Neuronal stem cell (in vitro differentiated cells): ENCODE measurements at regions not wholly inside any gene's neighbourhood (a gene's known extent, or its start where the extent isn't known, plus 50 kb on each side); places are given as distances from the start of the nearest gene placed in this dataset.

Experiments
- DNase-seq: peaks from one replicate; pipeline ENCODE4 v3.0.0-alpha.2; 2013; ENCODE audit warnings: low spot score
- H2AFZ ChIP-seq: one replicate; pipeline ENCODE4 v1.6.1; 2013; ENCODE audit warnings: mild to moderate bottlenecking, low read length, inconsistent platforms
- H2AK5ac ChIP-seq: 2 replicates; pipeline ENCODE4 v1.6.1; 2013; ENCODE audit warnings: low read depth, mild to moderate bottlenecking, inconsistent platforms, low read length, moderate library complexity, mixed read lengths
- H2BK120ac ChIP-seq: 2 replicates; pipeline ENCODE4 v1.6.1; 2013; ENCODE audit warnings: low read depth, mild to moderate bottlenecking, inconsistent platforms, low read length, moderate library complexity, mixed read lengths
- H2BK12ac ChIP-seq: one replicate; pipeline ENCODE4 v1.6.1; 2013; ENCODE audit warnings: low read length, inconsistent platforms
- H2BK15ac ChIP-seq: 2 replicates; pipeline ENCODE4 v1.6.1; 2013; ENCODE audit warnings: mild to moderate bottlenecking, low read length, inconsistent platforms, mixed read lengths
- H2BK5ac ChIP-seq: one replicate; pipeline ENCODE4 v1.6.1; 2013; ENCODE audit warnings: inconsistent platforms, mild to moderate bottlenecking, low read length, moderate library complexity
- H3K14ac ChIP-seq: one replicate; pipeline ENCODE4 v1.6.1; 2013; ENCODE audit warnings: low read length, inconsistent platforms
- H3K18ac ChIP-seq: 2 replicates; pipeline ENCODE4 v1.6.1; 2013; ENCODE audit warnings: low read length, inconsistent platforms
- H3K23ac ChIP-seq: 2 replicates; pipeline ENCODE4 v1.6.1; 2013; ENCODE audit warnings: low read depth, mild to moderate bottlenecking, mixed read lengths, low read length, inconsistent platforms; ENCODE audit not compliant: poor library complexity
- H3K27ac ChIP-seq: replicated peaks from 3 replicates; pipeline ENCODE4 v1.5.1; 2013; ENCODE audit warnings: low read length, inconsistent platforms
- H3K27me3 ChIP-seq, 3 experiments: 2 replicates each; pipeline ENCODE4 v1.6.1; 2013; ENCODE audit warnings: low read length in 3 of 3, mild to moderate bottlenecking in 2 of 3, inconsistent platforms in 1 of 3, low read depth in 1 of 3, mixed read lengths in 1 of 3, moderate library complexity in 1 of 3; ENCODE audit not compliant: control insufficient read depth in 3 of 3, insufficient read depth in 3 of 3
- H3K36me3 ChIP-seq, 2 donors: replicated peaks in 1 of 2; 2 replicates each; pipeline ENCODE4 v1.6.1; 2013; ENCODE audit warnings: low read length in 2 of 2; ENCODE audit not compliant: control insufficient read depth in 2 of 2, insufficient read depth in 2 of 2
- H3K4ac ChIP-seq: 2 replicates; pipeline ENCODE4 v1.6.1; 2013; ENCODE audit warnings: inconsistent platforms, mild to moderate bottlenecking, low read length, moderate library complexity
- H3K4me1 ChIP-seq, 2 donors: 1 replicate in 1 of 2; 2 replicates in 1 of 2; pipeline ENCODE4 v1.6.1; 2013; ENCODE audit warnings: low read length in 2 of 2, low read depth in 1 of 2; ENCODE audit not compliant: control insufficient read depth in 2 of 2, insufficient read depth in 1 of 2
- H3K4me2 ChIP-seq: one replicate; pipeline ENCODE4 v1.6.1; 2013; ENCODE audit warnings: mild to moderate bottlenecking, low read length, inconsistent platforms; ENCODE audit not compliant: insufficient read depth, poor library complexity, severe bottlenecking
- H3K4me3 ChIP-seq, 2 donors: 2 replicates each; pipeline ENCODE4 v1.5.1; 2013; ENCODE audit warnings: low read length in 2 of 2, mild to moderate bottlenecking in 2 of 2, inconsistent platforms in 1 of 2, moderate library complexity in 1 of 2
- H3K79me1 ChIP-seq: one replicate; pipeline ENCODE4 v1.6.1; 2013; ENCODE audit warnings: low read depth, mild to moderate bottlenecking, inconsistent platforms, low read length, moderate library complexity
- H3K9ac ChIP-seq: one replicate; pipeline ENCODE4 v1.6.1; 2013; ENCODE audit warnings: mild to moderate bottlenecking, low read depth, low read length, inconsistent platforms; ENCODE audit not compliant: poor library complexity
- H3K9me3 ChIP-seq, 2 donors: replicated peaks in 1 of 2; 2 replicates each; pipeline versions ENCODE3 to v1.6.1; 2013; ENCODE audit warnings: low read length in 2 of 2, mild to moderate bottlenecking in 2 of 2, inconsistent platforms in 1 of 2, low read depth in 1 of 2, mixed read lengths in 1 of 2, moderate library complexity in 1 of 2; ENCODE audit not compliant: control insufficient read depth in 2 of 2, insufficient read depth in 1 of 2
- H4K8ac ChIP-seq: one replicate; pipeline ENCODE4 v1.6.1; 2013; ENCODE audit warnings: low read depth, mild to moderate bottlenecking, inconsistent platforms, low read length, moderate library complexity
- H4K91ac ChIP-seq: one replicate; pipeline ENCODE4 v1.6.1; 2013; ENCODE audit warnings: low read length, low read depth, mild to moderate bottlenecking, inconsistent platforms; ENCODE audit not compliant: poor library complexity
- WGBS, 2 donors: extraction: QIAGEN DNeasy Blood & Tissue Kit; methylation state at CpG; one replicate each; pipeline ENCODE4 v1.1.7; 2013; ENCODE audit warnings: missing lambda C conversion rate in 2 of 2, mixed read lengths in 1 of 2; ENCODE audit not compliant: insufficient read length in 2 of 2, insufficient replicate concordance in 1 of 2; ENCODE audit errors: extremely low coverage in 2 of 2; 5-methylcytosine and 5-hydroxymethylcytosine counted together

DNA sequence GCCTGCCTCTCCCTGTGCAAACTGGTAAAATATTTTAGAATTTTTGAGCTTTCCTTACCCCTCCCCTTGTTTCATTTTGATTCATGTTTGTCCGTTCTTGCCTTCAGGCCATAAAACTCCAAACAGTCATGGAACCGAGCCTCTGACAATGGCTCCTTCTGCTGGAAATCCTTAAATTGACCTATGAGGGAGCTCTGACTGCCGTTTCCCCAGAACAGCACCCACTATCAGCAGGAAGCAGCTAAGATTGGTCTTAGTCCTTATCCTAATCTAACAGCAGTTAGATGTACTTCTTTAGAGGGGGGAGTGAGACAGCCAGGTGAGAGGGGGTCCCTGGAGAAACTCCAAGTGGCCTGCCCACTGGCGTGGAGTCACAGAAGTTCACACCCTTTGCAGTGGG is 106.7 kb downstream of the FAM174A start:
- no peaks in the 10 kb centered on the region for H3K36me3 ChIP-seq
- H2BK120ac ChIP-seq, result no peak overlapping the region
- H3K27me3 ChIP-seq, result no peaks in the 10 kb centered on the region
- peaks cover 6 to 16% of the 10 kb centered on the region in 2 donors for H3K4me1 ChIP-seq
- H3K9ac ChIP-seq, result no peak overlapping the region
- H3K14ac ChIP-seq, result no peak overlapping the region
- no peak overlapping the region for H2AFZ ChIP-seq
- H3K4ac ChIP-seq, result no peak overlapping the region
- H3K79me1 ChIP-seq, result no peaks in the 10 kb centered on the region
- H2BK12ac ChIP-seq, result no peak overlapping the region
- no peak overlapping the region for H2BK5ac ChIP-seq
- H3K4me3 ChIP-seq, result no peak overlapping the region
- H3K18ac ChIP-seq, result no peak overlapping the region
- H4K8ac ChIP-seq, result no peak overlapping the region
- no peak overlapping the region for H3K23ac ChIP-seq
- no CpG with 5 or more reads among the region's 4 CpGs for WGBS, 2 donors
- H2AK5ac ChIP-seq, result no peak overlapping the region
- H3K4me2 ChIP-seq, result no peak overlapping the region
- H4K91ac ChIP-seq, result no peak overlapping the region
- no peak for DNase-seq
- H2BK15ac ChIP-seq, result no peak overlapping the region
- no peak overlapping the region for H3K27ac ChIP-seq
- peaks cover 0 to 2% of the 10 kb centered on the region in 2 donors for H3K9me3 ChIP-seq

DNA sequence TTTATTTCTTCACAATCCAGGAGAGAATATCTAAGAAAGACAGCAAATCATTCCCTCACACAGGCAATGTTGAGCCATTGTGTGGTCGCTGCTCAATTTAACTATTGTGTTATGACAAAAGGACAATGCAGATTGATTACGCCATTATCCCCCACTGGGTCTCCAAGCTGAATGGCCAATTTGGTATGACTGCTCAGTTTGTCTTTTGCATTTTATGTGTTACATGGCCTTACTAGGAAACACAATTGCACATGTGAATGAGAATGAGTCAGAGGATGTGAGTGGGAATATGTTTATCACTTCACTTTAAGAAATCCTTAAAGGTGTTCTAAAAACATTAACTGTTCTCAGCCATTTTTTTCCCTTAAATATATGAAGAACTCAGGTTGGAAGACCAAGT is 108.3 kb downstream of the FAM174A start:
- no peak overlapping the region for H2BK120ac ChIP-seq
- no peak for DNase-seq
- H3K4ac ChIP-seq, result no peak overlapping the region
- peak overlapping the region; percentile 12 for H2AFZ ChIP-seq
- no peaks in the 10 kb centered on the region for H3K27me3 ChIP-seq
- no peaks in the 10 kb centered on the region for H3K79me1 ChIP-seq
- no peak overlapping the region for H4K91ac ChIP-seq
- H3K4me2 ChIP-seq, result no peak overlapping the region
- no peak overlapping the region for H3K23ac ChIP-seq
- no peak overlapping the region for H2BK12ac ChIP-seq
- no peak overlapping the region for H3K27ac ChIP-seq
- H3K4me3 ChIP-seq, result no peak overlapping the region
- H3K4me1 ChIP-seq, result peaks cover 9 to 10% of the 10 kb centered on the region in 2 donors
- no peak overlapping the region for H3K14ac ChIP-seq
- H2BK5ac ChIP-seq, result no peak overlapping the region
- no peaks in the 10 kb centered on the region for H3K36me3 ChIP-seq
- peaks cover 0 to 2% of the 10 kb centered on the region in 2 donors for H3K9me3 ChIP-seq
- H3K9ac ChIP-seq, result no peak overlapping the region
- WGBS, 2 donors, result no CpG with 5 or more reads among the region's 2 CpGs
- H4K8ac ChIP-seq, result no peak overlapping the region
- H2AK5ac ChIP-seq, result no peak overlapping the region
- no peak overlapping the region for H2BK15ac ChIP-seq
- no peak overlapping the region for H3K18ac ChIP-seq

DNA sequence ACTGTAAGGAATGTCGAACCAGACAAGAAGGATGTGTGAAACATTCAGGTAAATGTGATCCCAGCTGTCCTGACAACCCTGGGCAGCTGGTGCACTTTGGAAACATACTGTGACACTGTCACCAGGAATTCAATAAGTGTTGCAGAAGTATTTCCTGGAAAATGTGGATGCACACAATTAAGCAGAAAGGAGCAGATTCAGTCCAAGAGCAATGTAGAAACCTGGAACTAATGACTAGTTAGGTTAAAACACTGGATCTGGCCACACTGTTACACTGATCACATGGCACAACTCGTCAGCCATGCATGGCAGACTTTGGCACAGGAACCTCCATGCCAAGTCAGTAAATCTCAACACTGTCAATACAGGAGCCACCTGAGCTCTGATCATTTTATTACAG is 109.0 kb downstream of the FAM174A start:
- H3K18ac ChIP-seq, result no peak overlapping the region
- no peak overlapping the region for H3K23ac ChIP-seq
- no peak overlapping the region for H2AFZ ChIP-seq
- H2AK5ac ChIP-seq, result no peak overlapping the region
- no peak overlapping the region for H3K4ac ChIP-seq
- H3K4me1 ChIP-seq, result peaks cover 9 to 10% of the 10 kb centered on the region in 2 donors
- no peaks in the 10 kb centered on the region for H3K79me1 ChIP-seq
- H4K91ac ChIP-seq, result no peak overlapping the region
- H2BK12ac ChIP-seq, result no peak overlapping the region
- H3K4me3 ChIP-seq, result no peak overlapping the region
- no peaks in the 10 kb centered on the region for H3K27me3 ChIP-seq
- H3K4me2 ChIP-seq, result no peak overlapping the region
- H3K36me3 ChIP-seq, result no peaks in the 10 kb centered on the region
- WGBS, 2 donors, result no CpG with 5 or more reads among the region's 2 CpGs
- H2BK15ac ChIP-seq, result no peak overlapping the region
- H3K9ac ChIP-seq, result no peak overlapping the region
- no peak overlapping the region for H3K27ac ChIP-seq
- no peak for DNase-seq
- H3K14ac ChIP-seq, result no peak overlapping the region
- no peak overlapping the region for H2BK5ac ChIP-seq
- H3K9me3 ChIP-seq, result peaks cover 0 to 2% of the 10 kb centered on the region in 2 donors
- no peak overlapping the region for H4K8ac ChIP-seq
- no peak overlapping the region for H2BK120ac ChIP-seq

DNA sequence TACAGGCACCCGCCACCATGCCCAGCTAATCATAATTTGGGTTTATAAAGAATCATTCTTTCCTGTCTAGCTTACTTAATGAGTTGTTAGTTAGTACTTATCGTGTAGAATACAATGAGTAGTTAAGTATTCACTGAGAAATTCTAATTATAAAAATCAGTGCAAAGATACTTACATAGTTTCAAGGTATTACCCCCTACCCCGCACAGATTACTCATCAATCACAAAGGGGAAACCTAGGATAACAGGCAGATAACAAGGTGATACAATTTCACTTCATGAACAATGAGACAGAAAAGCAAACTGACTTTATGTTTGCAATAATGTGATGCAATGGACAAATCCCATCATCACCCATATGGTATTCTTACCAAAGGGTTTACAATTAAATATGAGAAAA is 109.6 kb downstream of the FAM174A start:
- H4K8ac ChIP-seq, result no peak overlapping the region
- H3K79me1 ChIP-seq, result no peaks in the 10 kb centered on the region
- no peak for DNase-seq
- no peak overlapping the region for H3K9ac ChIP-seq
- H3K4me2 ChIP-seq, result no peak overlapping the region
- H3K27me3 ChIP-seq, result no peaks in the 10 kb centered on the region
- H3K9me3 ChIP-seq, result no peaks in the 10 kb centered on the region
- H2BK5ac ChIP-seq, result no peak overlapping the region
- H3K14ac ChIP-seq, result no peak overlapping the region
- no peak overlapping the region for H3K23ac ChIP-seq
- H3K4me1 ChIP-seq, result peaks cover 9 to 14% of the 10 kb centered on the region in 2 donors
- no peak overlapping the region for H2AFZ ChIP-seq
- no peak overlapping the region for H2BK15ac ChIP-seq
- no peak overlapping the region for H2BK12ac ChIP-seq
- no peak overlapping the region for H4K91ac ChIP-seq
- no peak overlapping the region for H3K18ac ChIP-seq
- no peak overlapping the region for H3K27ac ChIP-seq
- H3K4ac ChIP-seq, result no peak overlapping the region
- H3K4me3 ChIP-seq, result no peak overlapping the region
- WGBS, 2 donors, result no CpG with 5 or more reads among the region's 3 CpGs
- no peak overlapping the region for H2BK120ac ChIP-seq
- H3K36me3 ChIP-seq, result no peaks in the 10 kb centered on the region
- H2AK5ac ChIP-seq, result no peak overlapping the region
